ENCODE measurements at regions not wholly inside any gene's neighbourhood (a gene's known extent, or its start where the extent isn't known, plus 50 kb on each side); places are given as distances from the start of the nearest gene placed in this dataset.

- DNase-seq (ENCODE audit: low spot score), result no peak
- Mint-ChIP-seq H3K27ac (ENCODE audit: unreplicated experiment) (no peak overlapping the region), H3K27me3 (ENCODE audit: low read depth) (peaks cover 3% of the 10 kb centered on the region), H3K36me3 (ENCODE audit: low read depth) (no peaks in the 10 kb centered on the region), H3K4me3 (ENCODE audit: unreplicated experiment) (no peak overlapping the region), H3K9me3 (ENCODE audit: low read depth) (peaks cover 6% of the 10 kb centered on the region), H3K4me1 (ENCODE audit: low read depth) (no peaks in the 10 kb centered on the region)
- no peak for TF ChIP-seq CTCF (IDR thresholded peaks at IDR 0.05)
These were observed 733.6 kb upstream of the MAN1A1 start for GRCh38 chr6:120083186-120083585.

GRCh38 chr6:120077489-120077888, 727.9 kb upstream of the MAN1A1 start:
- peak; percentile 45 for TF ChIP-seq CTCF (IDR thresholded peaks at IDR 0.05)
- DNase-seq (ENCODE audit: low spot score), result no peak
- no peak overlapping the region for H3K27ac Mint-ChIP-seq (ENCODE audit: unreplicated experiment)
- no peaks in the 10 kb centered on the region for H3K9me3 Mint-ChIP-seq (ENCODE audit: low read depth)
- no peaks in the 10 kb centered on the region for H3K36me3 Mint-ChIP-seq (ENCODE audit: low read depth)
- no peaks in the 10 kb centered on the region for H3K4me1 Mint-ChIP-seq (ENCODE audit: low read depth)
- no peak overlapping the region for H3K4me3 Mint-ChIP-seq (ENCODE audit: unreplicated experiment)
- peaks cover 12% of the 10 kb centered on the region for H3K27me3 Mint-ChIP-seq (ENCODE audit: low read depth)

- H3K27ac Mint-ChIP-seq (ENCODE audit: unreplicated experiment), result no peak overlapping the region
- no peaks in the 10 kb centered on the region for H3K4me1 Mint-ChIP-seq (ENCODE audit: low read depth)
- H3K9me3 Mint-ChIP-seq (ENCODE audit: low read depth), result peaks cover 22% of the 10 kb centered on the region
- H3K27me3 Mint-ChIP-seq (ENCODE audit: low read depth), result no peaks in the 10 kb centered on the region
- TF ChIP-seq CTCF (IDR thresholded peaks at IDR 0.05), result no peak
- no peaks in the 10 kb centered on the region for H3K36me3 Mint-ChIP-seq (ENCODE audit: low read depth)
- H3K4me3 Mint-ChIP-seq (ENCODE audit: unreplicated experiment), result no peak overlapping the region
- DNase-seq (ENCODE audit: low spot score), result no peak
These were observed 708.8 kb upstream of the MAN1A1 start for GRCh38 chr6:120058410-120058809.

- peak; percentile 34 for TF ChIP-seq CTCF (IDR thresholded peaks at IDR 0.05)
These were observed 706.5 kb upstream of the MAN1A1 start for GRCh38 chr6:120056085-120056484.

GRCh38 chr6:120055071-120055470, 705.5 kb upstream of the MAN1A1 start:
- Mint-ChIP-seq H3K4me3 (ENCODE audit: unreplicated experiment) (no peak overlapping the region), H3K36me3 (ENCODE audit: low read depth) (no peaks in the 10 kb centered on the region), H3K9me3 (ENCODE audit: low read depth) (peaks cover 19% of the 10 kb centered on the region), H3K27me3 (ENCODE audit: low read depth) (no peaks in the 10 kb centered on the region), H3K4me1 (ENCODE audit: low read depth) (no peaks in the 10 kb centered on the region), H3K27ac (ENCODE audit: unreplicated experiment) (no peak overlapping the region)
- TF ChIP-seq CTCF (IDR thresholded peaks at IDR 0.05), result no peak
- no peak for DNase-seq (ENCODE audit: low spot score)

More at GRCh38 chr6:120056085-120056484, 706.5 kb upstream of the MAN1A1 start:
- Mint-ChIP-seq H3K9me3 (ENCODE audit: low read depth) (peaks cover 22% of the 10 kb centered on the region), H3K27me3 (ENCODE audit: low read depth) (no peaks in the 10 kb centered on the region), H3K4me3 (ENCODE audit: unreplicated experiment) (no peak overlapping the region), H3K4me1 (ENCODE audit: low read depth) (no peaks in the 10 kb centered on the region), H3K27ac (ENCODE audit: unreplicated experiment) (no peak overlapping the region), H3K36me3 (ENCODE audit: low read depth) (no peaks in the 10 kb centered on the region)
- DNase-seq (ENCODE audit: low spot score), result no peak

Measured in chondrocyte (in vitro differentiated cells).